H9 (cell line): ENCODE measurements at regions not wholly inside any gene's neighbourhood (a gene's known extent, or its start where the extent isn't known, plus 50 kb on each side); places are given as distances from the start of the nearest gene placed in this dataset.
"Not testable (repeated sequence)": the region's sequence is repeated elsewhere in the genome, so short reads cannot be mapped to it uniquely, and the experiment has no call there.

ENCODE experiments used
- DNase-seq: peaks from one replicate; pipeline ENCODE4 v3.0.0-alpha.2; 2017
- H2AFZ ChIP-seq: one replicate; pipeline ENCODE4 v1.6.1; 2013; ENCODE audit warnings: mild to moderate bottlenecking, low read length, control low read depth, moderate library complexity
- H2AK5ac ChIP-seq: 2 replicates; pipeline ENCODE4 v1.6.1; 2013; ENCODE audit warnings: low read length, control low read depth, mixed read lengths; ENCODE audit not compliant: insufficient read length
- H2BK120ac ChIP-seq: one replicate; pipeline ENCODE4 v1.6.1; 2013; ENCODE audit warnings: low read depth, mild to moderate bottlenecking, low read length, control low read depth, inconsistent platforms; ENCODE audit not compliant: poor library complexity, severe bottlenecking
- H2BK12ac ChIP-seq: 2 replicates; pipeline ENCODE4 v1.6.1; 2013; ENCODE audit warnings: low read length, control low read depth, mixed read lengths, low read depth; ENCODE audit not compliant: insufficient read length
- H2BK15ac ChIP-seq: 2 replicates; pipeline ENCODE4 v1.6.1; 2013; ENCODE audit warnings: low read depth, low read length, control low read depth
- H2BK20ac ChIP-seq: one replicate; pipeline ENCODE4 v1.6.1; 2013; ENCODE audit warnings: low read depth, mild to moderate bottlenecking, low read length, control low read depth, inconsistent platforms; ENCODE audit not compliant: poor library complexity, severe bottlenecking
- H2BK5ac ChIP-seq: 2 replicates; pipeline ENCODE4 v1.6.1; 2013; ENCODE audit warnings: low read length, control low read depth, mixed read lengths; ENCODE audit not compliant: insufficient read length
- H3K14ac ChIP-seq: 2 replicates; pipeline ENCODE4 v1.6.1; 2013; ENCODE audit warnings: low read length, control low read depth; ENCODE audit not compliant: insufficient read depth
- H3K18ac ChIP-seq: 2 replicates; pipeline ENCODE4 v1.6.1; 2013; ENCODE audit warnings: low read depth, mild to moderate bottlenecking, mixed read lengths, low read length, control low read depth; ENCODE audit not compliant: insufficient read length
- H3K23ac ChIP-seq: 2 replicates; pipeline ENCODE4 v1.6.1; 2013; ENCODE audit warnings: low read length, control low read depth, mixed read lengths, low read depth; ENCODE audit not compliant: insufficient read length
- H3K23me2 ChIP-seq: 2 replicates; pipeline ENCODE4 v1.6.1; 2013; ENCODE audit warnings: low read depth, mild to moderate bottlenecking, mixed read lengths, low read length, control low read depth; ENCODE audit not compliant: insufficient read length, poor library complexity, severe bottlenecking
- H3K27ac ChIP-seq: 2 replicates; pipeline ENCODE4 v1.5.1; 2013; ENCODE audit warnings: low read length, control low read depth, mixed read lengths, low read depth; ENCODE audit not compliant: insufficient read length
- H3K27me3 ChIP-seq: 2 replicates; pipeline ENCODE4 v1.6.1; 2013; ENCODE audit warnings: low read length, control low read depth, inconsistent platforms; ENCODE audit not compliant: insufficient read depth
- H3K4ac ChIP-seq: 2 replicates; pipeline ENCODE4 v1.6.1; 2013; ENCODE audit warnings: low read depth, mild to moderate bottlenecking, control low read depth, inconsistent platforms, low read length, moderate library complexity
- H3K4me1 ChIP-seq: 2 replicates; pipeline ENCODE4 v1.6.1; 2013; ENCODE audit warnings: low read length, control low read depth, inconsistent platforms; ENCODE audit not compliant: insufficient read depth
- H3K4me2 ChIP-seq: 2 replicates; pipeline ENCODE4 v1.6.1; 2013; ENCODE audit warnings: low read length, control low read depth, mixed read lengths; ENCODE audit not compliant: insufficient read length, insufficient read depth
- H3K56ac ChIP-seq: 2 replicates; pipeline ENCODE4 v1.6.1; 2013; ENCODE audit warnings: low read depth, mild to moderate bottlenecking, mixed read lengths, low read length, control low read depth; ENCODE audit not compliant: insufficient read length
- H3K79me1 ChIP-seq: 2 replicates; pipeline ENCODE4 v1.6.1; 2013; ENCODE audit warnings: low read depth, mild to moderate bottlenecking, moderate library complexity, low read length, control low read depth, inconsistent platforms; ENCODE audit not compliant: insufficient read depth, poor library complexity, severe bottlenecking
- H3K79me2 ChIP-seq: 2 replicates; pipeline ENCODE4 v1.6.1; 2013; ENCODE audit warnings: low read length, control low read depth, inconsistent platforms; ENCODE audit not compliant: insufficient read depth
- H3K9ac ChIP-seq: 2 replicates; pipeline ENCODE4 v1.6.1; 2013; ENCODE audit warnings: low read length, control low read depth, mixed read lengths; ENCODE audit not compliant: insufficient read length; ENCODE audit errors: extremely low read depth
- H3K9me3 ChIP-seq: one replicate; pipeline ENCODE4 v1.6.1; 2013; ENCODE audit warnings: low read depth, low read length, inconsistent platforms; ENCODE audit not compliant: control insufficient read depth
- H3T11ph ChIP-seq: one replicate; pipeline ENCODE4 v1.6.1; 2013; ENCODE audit warnings: mild to moderate bottlenecking, low read length, control low read depth, inconsistent platforms
- H4K20me1 ChIP-seq: one replicate; pipeline ENCODE4 v1.6.1; 2013; ENCODE audit not compliant: control insufficient read depth, insufficient read length, insufficient read depth
- H4K5ac ChIP-seq: 2 replicates; pipeline ENCODE4 v1.6.1; 2013; ENCODE audit warnings: low read depth, mild to moderate bottlenecking, mixed read lengths, low read length, control low read depth; ENCODE audit not compliant: insufficient read length
- H4K8ac ChIP-seq: replicated peaks from 2 replicates; pipeline ENCODE4 v1.6.1; 2013; ENCODE audit warnings: low read length, control low read depth, mixed read lengths, low read depth; ENCODE audit not compliant: insufficient read length
- H4K91ac ChIP-seq: 2 replicates; pipeline ENCODE4 v1.6.1; 2013; ENCODE audit warnings: low read depth, mild to moderate bottlenecking, moderate library complexity, mixed read lengths, low read length, control low read depth; ENCODE audit not compliant: insufficient read length
- H3K27ac Mint-ChIP-seq, 3 experiments: 2 replicates in 2 of 3; 3 replicates in 1 of 3; pipeline ENCODE4 v1.8.0; 2020 to 2021; ENCODE audit warnings: mixed read lengths in 3 of 3, mild to moderate bottlenecking in 1 of 3, moderate library complexity in 1 of 3
- H3K27me3 Mint-ChIP-seq: 2 replicates; pipeline ENCODE4 v1.8.0; 2021; ENCODE audit warnings: low read depth, mild to moderate bottlenecking, moderate library complexity, mixed read lengths
- H3K36me3 Mint-ChIP-seq, 3 experiments: 2 replicates in 2 of 3; 3 replicates in 1 of 3; pipeline ENCODE4 v1.8.0; 2020 to 2021; ENCODE audit warnings: low read depth in 3 of 3, mixed read lengths in 3 of 3; ENCODE audit not compliant: insufficient read depth in 1 of 3
- H3K4me1 Mint-ChIP-seq, 2 experiments: 2 replicates each; pipeline ENCODE4 v1.8.0; 2020; ENCODE audit warnings: mixed read lengths in 2 of 2
- H3K4me3 Mint-ChIP-seq, 2 experiments: 2 replicates in 1 of 2; 3 replicates in 1 of 2; pipeline ENCODE4 v1.8.0; 2020 to 2021; ENCODE audit warnings: mild to moderate bottlenecking in 2 of 2, mixed read lengths in 2 of 2, moderate library complexity in 1 of 2
- H3K9me3 Mint-ChIP-seq, 2 experiments: 2 replicates in 1 of 2; 3 replicates in 1 of 2; pipeline ENCODE4 v1.8.0; 2020; ENCODE audit warnings: mild to moderate bottlenecking in 2 of 2, mixed read lengths in 2 of 2, moderate library complexity in 1 of 2
- WGBS: extraction: QIAGEN DNeasy Blood & Tissue Kit; methylation state at CpG from one replicate; pipeline ENCODE4 v1.1.7; 2013; ENCODE audit warnings: missing lambda C conversion rate, low lambda C conversion rate, mixed read lengths; ENCODE audit not compliant: insufficient read length; ENCODE audit errors: extremely low coverage; 5-methylcytosine and 5-hydroxymethylcytosine counted together
- TF ChIP-seq, protein P1 (sequence below): fragments of 200-600 bp; sonication (generic); conservative IDR thresholded peaks from 3 replicates; pipeline ENCODE4 v1.8.0; 2021; ENCODE audit warnings: antibody characterized with exemption, mild to moderate bottlenecking

DNA sequence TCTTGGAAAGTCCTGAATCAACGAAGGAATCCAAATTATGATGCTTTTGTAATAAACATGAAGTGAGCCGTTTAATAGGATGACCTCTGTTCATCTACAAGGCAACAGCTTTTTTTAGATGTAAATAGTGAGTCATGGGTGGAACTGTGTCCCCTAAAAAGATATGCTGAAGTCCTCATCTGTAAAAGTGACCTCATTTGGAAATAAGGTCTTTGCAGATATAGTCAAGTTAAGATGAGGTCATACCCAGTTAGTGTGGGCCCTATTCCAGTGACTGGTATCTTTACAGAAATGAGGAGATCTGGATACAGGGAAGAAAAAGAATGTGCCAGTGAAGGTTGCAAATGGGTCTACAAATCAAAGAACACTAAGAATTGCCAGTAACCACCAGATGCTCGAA is 1287.3 kb upstream of the ADGRL4 start:
- H4K5ac ChIP-seq, result no peak overlapping the region
- H3K23ac ChIP-seq, result no peak overlapping the region
- no peak overlapping the region for H3K14ac ChIP-seq
- no peak overlapping the region for H3K4me2 ChIP-seq
- Mint-ChIP-seq H3K36me3 (no peaks in the 10 kb centered on the region), H3K27ac (no peak overlapping the region), H3K27me3 (no peaks in the 10 kb centered on the region), H3K4me3 (no peak overlapping the region), H3K4me1 (peaks cover 0 to 2% of the 10 kb centered on the region in 2 experiments; a peak in 1 of 4 replicates), H3K9me3 (no peaks in the 10 kb centered on the region)
- no peaks in the 10 kb centered on the region for H3K27me3 ChIP-seq
- TF ChIP-seq, protein P1, sequence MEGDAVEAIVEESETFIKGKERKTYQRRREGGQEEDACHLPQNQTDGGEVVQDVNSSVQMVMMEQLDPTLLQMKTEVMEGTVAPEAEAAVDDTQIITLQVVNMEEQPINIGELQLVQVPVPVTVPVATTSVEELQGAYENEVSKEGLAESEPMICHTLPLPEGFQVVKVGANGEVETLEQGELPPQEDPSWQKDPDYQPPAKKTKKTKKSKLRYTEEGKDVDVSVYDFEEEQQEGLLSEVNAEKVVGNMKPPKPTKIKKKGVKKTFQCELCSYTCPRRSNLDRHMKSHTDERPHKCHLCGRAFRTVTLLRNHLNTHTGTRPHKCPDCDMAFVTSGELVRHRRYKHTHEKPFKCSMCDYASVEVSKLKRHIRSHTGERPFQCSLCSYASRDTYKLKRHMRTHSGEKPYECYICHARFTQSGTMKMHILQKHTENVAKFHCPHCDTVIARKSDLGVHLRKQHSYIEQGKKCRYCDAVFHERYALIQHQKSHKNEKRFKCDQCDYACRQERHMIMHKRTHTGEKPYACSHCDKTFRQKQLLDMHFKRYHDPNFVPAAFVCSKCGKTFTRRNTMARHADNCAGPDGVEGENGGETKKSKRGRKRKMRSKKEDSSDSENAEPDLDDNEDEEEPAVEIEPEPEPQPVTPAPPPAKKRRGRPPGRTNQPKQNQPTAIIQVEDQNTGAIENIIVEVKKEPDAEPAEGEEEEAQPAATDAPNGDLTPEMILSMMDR, result no peak
- H2AK5ac ChIP-seq, result no peak overlapping the region
- no peak overlapping the region for H4K91ac ChIP-seq
- WGBS, result no CpG with 5 or more reads among the region's 3 CpGs
- H2AFZ ChIP-seq, result no peak overlapping the region
- H2BK15ac ChIP-seq, result no peak overlapping the region
- H2BK12ac ChIP-seq, result no peak overlapping the region
- no peaks in the 10 kb centered on the region for H3K23me2 ChIP-seq
- no peak overlapping the region for H2BK120ac ChIP-seq
- no peak overlapping the region for H3K18ac ChIP-seq
- H3K4ac ChIP-seq, result no peak overlapping the region
- H3K9ac ChIP-seq, result no peak overlapping the region
- H2BK5ac ChIP-seq, result no peak overlapping the region
- no peaks in the 10 kb centered on the region for H3K4me1 ChIP-seq
- no peaks in the 10 kb centered on the region for H3K9me3 ChIP-seq
- H3K79me2 ChIP-seq, result no peaks in the 10 kb centered on the region
- no peaks in the 10 kb centered on the region for H3K79me1 ChIP-seq
- H2BK20ac ChIP-seq, result no peak overlapping the region
- no peak overlapping the region for H4K8ac ChIP-seq
- no peak overlapping the region for H3K56ac ChIP-seq
- H3T11ph ChIP-seq, result no peak overlapping the region
- no peak overlapping the region for H3K27ac ChIP-seq
- H4K20me1 ChIP-seq, result no peaks in the 10 kb centered on the region
- no peak for DNase-seq

DNA sequence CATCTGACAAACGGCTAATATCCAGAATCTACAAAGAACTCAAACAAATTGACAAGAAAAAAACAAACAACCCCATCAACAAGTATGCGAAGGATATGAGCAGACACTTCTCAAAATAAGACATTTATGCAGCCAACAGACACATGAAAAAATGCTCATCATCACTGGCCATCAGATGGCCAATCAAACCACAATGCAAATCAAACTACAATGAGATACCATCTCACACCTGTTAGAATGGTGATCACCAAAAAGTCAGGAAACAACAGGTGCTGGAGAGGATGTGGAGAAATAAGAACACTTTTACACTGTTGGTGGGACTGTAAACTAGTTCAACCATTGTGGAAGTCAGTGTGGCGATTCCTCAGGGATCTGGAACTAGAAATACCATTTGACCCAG is 1282.2 kb upstream of the ADGRL4 start:
- H2BK120ac ChIP-seq, DNase-seq, H3K4me2 ChIP-seq, H2AK5ac ChIP-seq, H2BK20ac ChIP-seq, H3K79me1 ChIP-seq, H4K5ac ChIP-seq, H3K4me3 Mint-ChIP-seq, H3K36me3 Mint-ChIP-seq, H3K4me1 ChIP-seq, H3K27me3 ChIP-seq, H4K91ac ChIP-seq, H3K79me2 ChIP-seq, H3K23ac ChIP-seq, H3K27ac ChIP-seq, H3K9me3 Mint-ChIP-seq, H3K27ac Mint-ChIP-seq, H3K56ac ChIP-seq, H4K8ac ChIP-seq, H4K20me1 ChIP-seq, H3K4ac ChIP-seq, H3K18ac ChIP-seq, H3K4me1 Mint-ChIP-seq, H2BK5ac ChIP-seq, H3T11ph ChIP-seq, H2BK15ac ChIP-seq, H3K9ac ChIP-seq, H2BK12ac ChIP-seq, H3K9me3 ChIP-seq, H2AFZ ChIP-seq, H3K23me2 ChIP-seq, H3K27me3 Mint-ChIP-seq, H3K14ac ChIP-seq: not testable (repeated sequence)
- WGBS, result no CpG with 5 or more reads among the region's 3 CpGs
